HCT116 (cell line): ENCODE measurements at regions not wholly inside any gene's neighbourhood (a gene's known extent, or its start where the extent isn't known, plus 50 kb on each side); places are given as distances from the start of the nearest gene placed in this dataset.

Source experiments
- CTCF ChIP-seq, 3 experiments: fragments of 200-600 bp in 1 of 3; sonication (generic) in 1 of 3; IDR thresholded peaks in 2 of 3; conservative IDR thresholded peaks in 1 of 3; 2 replicates each; pipeline ENCODE4 v1.5.1; 2012 to 2017; ENCODE audit warnings: low read depth in 2 of 3, low read length in 2 of 3, antibody characterized with exemption in 1 of 3, borderline replicate concordance in 1 of 3, control low read depth in 1 of 3, mild to moderate bottlenecking in 1 of 3, mixed read lengths in 1 of 3, mixed run types in 1 of 3, moderate library complexity in 1 of 3; ENCODE audit not compliant: insufficient read depth in 1 of 3
- EZH2 ChIP-seq: fragments of 200-600 bp; sonication (generic); IDR thresholded peaks from 2 replicates; pipeline ENCODE4 v1.6.1; 2017; ENCODE audit warnings: antibody characterized with exemption, mixed run types
- JUND ChIP-seq: IDR thresholded peaks from 2 replicates; pipeline ENCODE4 v1.6.1; 2012
- POLR2A ChIP-seq: IDR thresholded peaks from 2 replicates; pipeline ENCODE4 v1.7.0; 2011; ENCODE audit warnings: borderline replicate concordance; ENCODE audit not compliant: insufficient read depth, insufficient read length; ENCODE audit errors: extremely low read depth
- POLR2AphosphoS5 ChIP-seq: IDR thresholded peaks from 2 replicates; pipeline ENCODE4 v1.6.1; 2011; ENCODE audit warnings: mild to moderate bottlenecking, low read depth, low read length, moderate library complexity
- SP1 ChIP-seq: IDR thresholded peaks from 2 replicates; pipeline ENCODE4 v1.6.1; 2012; ENCODE audit warnings: low read depth
- TCF7L2 ChIP-seq: IDR thresholded peaks from 2 replicates; pipeline ENCODE4 v1.7.0; 2011; ENCODE audit warnings: borderline replicate concordance, inconsistent platforms; ENCODE audit not compliant: insufficient read depth, insufficient read length; ENCODE audit errors: extremely low read depth
- YY1 ChIP-seq: IDR thresholded peaks from 2 replicates; pipeline ENCODE4 v1.6.1; 2011; ENCODE audit warnings: low read length, low read depth, moderate library complexity, mild to moderate bottlenecking; ENCODE audit not compliant: insufficient replicate concordance; ENCODE audit errors: extremely low read depth
- ZFX ChIP-seq: fragments of 450-650 bp; IDR thresholded peaks from 2 replicates; pipeline ENCODE4 v1.6.1; 2017
- TF ChIP-seq, protein P1 (sequence below): IDR thresholded peaks from 2 replicates; pipeline ENCODE4 v1.6.1; 2012
- TF ChIP-seq, protein P2 (sequence below): IDR thresholded peaks from 2 replicates; pipeline ENCODE4 v1.6.1; 2011; ENCODE audit warnings: mild to moderate bottlenecking, low read length, moderate library complexity; ENCODE audit not compliant: insufficient replicate concordance; ENCODE audit errors: extremely low read depth

- TF ChIP-seq JUND (no peak), CTCF (IDR thresholded peaks at IDR 0.05 in 2 of 3, conservative IDR thresholded peaks at IDR 0.05 in 1 of 3; ENCODE audit: borderline replicate concordance in 1 of 3, insufficient read depth in 1 of 3, low read depth in 2 of 3, low read length in 2 of 3) (no peak), TCF7L2 (no peak), POLR2A (no peak), ZFX (no peak), SP1 (no peak), EZH2 (no peak), YY1 (no peak), POLR2AphosphoS5 (no peak)
- TF ChIP-seq, protein P1, sequence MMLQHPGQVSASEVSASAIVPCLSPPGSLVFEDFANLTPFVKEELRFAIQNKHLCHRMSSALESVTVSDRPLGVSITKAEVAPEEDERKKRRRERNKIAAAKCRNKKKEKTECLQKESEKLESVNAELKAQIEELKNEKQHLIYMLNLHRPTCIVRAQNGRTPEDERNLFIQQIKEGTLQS, result no peak
- TF ChIP-seq, protein P2, sequence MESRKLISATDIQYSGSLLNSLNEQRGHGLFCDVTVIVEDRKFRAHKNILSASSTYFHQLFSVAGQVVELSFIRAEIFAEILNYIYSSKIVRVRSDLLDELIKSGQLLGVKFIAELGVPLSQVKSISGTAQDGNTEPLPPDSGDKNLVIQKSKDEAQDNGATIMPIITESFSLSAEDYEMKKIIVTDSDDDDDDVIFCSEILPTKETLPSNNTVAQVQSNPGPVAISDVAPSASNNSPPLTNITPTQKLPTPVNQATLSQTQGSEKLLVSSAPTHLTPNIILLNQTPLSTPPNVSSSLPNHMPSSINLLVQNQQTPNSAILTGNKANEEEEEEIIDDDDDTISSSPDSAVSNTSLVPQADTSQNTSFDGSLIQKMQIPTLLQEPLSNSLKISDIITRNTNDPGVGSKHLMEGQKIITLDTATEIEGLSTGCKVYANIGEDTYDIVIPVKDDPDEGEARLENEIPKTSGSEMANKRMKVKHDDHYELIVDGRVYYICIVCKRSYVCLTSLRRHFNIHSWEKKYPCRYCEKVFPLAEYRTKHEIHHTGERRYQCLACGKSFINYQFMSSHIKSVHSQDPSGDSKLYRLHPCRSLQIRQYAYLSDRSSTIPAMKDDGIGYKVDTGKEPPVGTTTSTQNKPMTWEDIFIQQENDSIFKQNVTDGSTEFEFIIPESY, result no peak
Measured at GRCh38 chr5:97658116-97658900, 475.3 kb upstream of the RIOK2 start.
